Right lobe of liver (tissue), 6 donors: ENCODE measurements at regions not wholly inside any gene's neighbourhood (a gene's known extent, or its start where the extent isn't known, plus 50 kb on each side); places are given as distances from the start of the nearest gene placed in this dataset.

ENCODE experiments used
- ATAC-seq, 4 donors: fragments of 200-7000 bp; cut with Tn5 transposase; one replicate each; pipeline ENCODE4 v1.9.1; 2020; ENCODE audit warnings: mild to moderate bottlenecking in 4 of 4, moderate library complexity in 4 of 4
- DNase-seq, 3 donors: peaks; one replicate each; pipeline ENCODE4 v3.0.0-alpha.2; 2020
- H3K27ac ChIP-seq, 3 donors: fragments of 200-600 bp; one replicate each; pipeline ENCODE4 v1.8.0; 2022
- H3K27me3 ChIP-seq, 2 donors: fragments of 200-600 bp; one replicate each; pipeline ENCODE4 v1.8.0; 2022
- H3K36me3 ChIP-seq, 4 donors: fragments of 200-600 bp; sonication (generic) in 1 of 4; one replicate each; pipeline versions ENCODE4 v1.5.1 to v1.8.0; 2017 to 2022; ENCODE audit warnings: control low read depth in 1 of 4
- H3K4me1 ChIP-seq, 4 donors: fragments of 200-600 bp; sonication (generic) in 1 of 4; one replicate each; pipeline versions ENCODE4 v1.5.1 to v1.8.0; 2017 to 2022; ENCODE audit warnings: control low read depth in 1 of 4
- H3K4me3 ChIP-seq, 3 donors: fragments of 200-600 bp; one replicate each; pipeline ENCODE4 v1.8.0; 2022
- H3K9me3 ChIP-seq, 4 donors: fragments of 200-600 bp; sonication (generic) in 1 of 4; one replicate each; pipeline versions ENCODE4 v1.5.1 to v1.8.0; 2017 to 2022; ENCODE audit warnings: control low read depth in 1 of 4
- CTCF ChIP-seq, 4 donors: fragments of 200-600 bp in 3 of 4; fragments of 450-650 bp in 1 of 4; IDR thresholded peaks; one replicate each; pipeline versions ENCODE4 v1.5.1 to v1.8.0; 2016 to 2022; ENCODE audit warnings: antibody characterized with exemption in 4 of 4, mild to moderate bottlenecking in 2 of 4
- POLR2A ChIP-seq: fragments of 450-650 bp; IDR thresholded peaks from one replicate; pipeline ENCODE4 v1.6.1; 2017; ENCODE audit warnings: antibody characterized with exemption, mild to moderate bottlenecking
- WGBS: methylation state at CpG from one replicate; pipeline ENCODE4 v1.1.6; 2018; ENCODE audit warnings: low coverage, low lambda C conversion rate; ENCODE audit not compliant: insufficient coverage; ENCODE audit errors: missing lambda C conversion rate; 5-methylcytosine and 5-hydroxymethylcytosine counted together
- intact Hi-C, 2 donors: fragments of 100-400 bp; cut with DNase I; formaldehyde crosslinking; loops; one replicate each; pipeline versions ENCODE4 v1.11.2 to v1.14.1; 2022
- donor health status: DM: no; HTN: yes; CAD: no.
- donor health status: DM: no; HTN: no; CAD: no.
- donor health status: DM: no; HTN: no; CAD: no.
- donor health status: DM: no; HTN: yes; CAD: no.
- donor health status: DM: no; HTN: yes; CAD: no.

GRCh38 chr1:194223596-194223995 is 1037.2 kb upstream of the B3GALT2 start:
- intact Hi-C loops = no loop called here

GRCh38 chr1:194215448-194215847 is 1029.0 kb upstream of the B3GALT2 start:
- Histone ChIP-seq H3K36me3 (no peaks in the 10 kb centered on the region), H3K4me1 (no peaks in the 10 kb centered on the region), H3K27me3 (no peaks in the 10 kb centered on the region), H3K9me3 (no peaks in the 10 kb centered on the region), H3K27ac (no peak overlapping the region), H3K4me3 (no peak overlapping the region)
- DNase-seq = no peak
- 92% methylated on average over 1 of the region's 1 CpG for WGBS
- intact Hi-C loops = no loop called here
- no peak for ATAC-seq
- TF ChIP-seq POLR2A = no peak
- TF ChIP-seq CTCF (IDR thresholded peaks at IDR 0.05) = no peak

More at GRCh38 chr1:194223596-194223995, 1037.2 kb upstream of the B3GALT2 start:
- H3K9me3 ChIP-seq = no peaks in the 10 kb centered on the region
- no peak overlapping the region for H3K4me3 ChIP-seq
- H3K4me1 ChIP-seq = no peaks in the 10 kb centered on the region
- no peaks in the 10 kb centered on the region for H3K36me3 ChIP-seq
- WGBS = 63% methylated on average over 1 of the region's 1 CpG
- no peak overlapping the region for H3K27ac ChIP-seq
- no peaks in the 10 kb centered on the region for H3K27me3 ChIP-seq
- DNase-seq (no peak), ATAC-seq (no peak)
- TF ChIP-seq CTCF (IDR thresholded peaks at IDR 0.05) = no peak
- no peak for TF ChIP-seq POLR2A

- no peak for ATAC-seq
- Histone ChIP-seq H3K36me3 (no peaks in the 10 kb centered on the region), H3K9me3 (no peaks in the 10 kb centered on the region), H3K27me3 (no peaks in the 10 kb centered on the region), H3K4me1 (no peaks in the 10 kb centered on the region), H3K4me3 (no peak overlapping the region), H3K27ac (no peak overlapping the region)
- intact Hi-C loops = no loop called here
- DNase-seq = no peak
- TF ChIP-seq POLR2A (no peak), CTCF (IDR thresholded peaks at IDR 0.05) (no peak)
- 65% methylated on average over 3 of the region's 3 CpGs for WGBS
These were observed 1028.3 kb upstream of the B3GALT2 start for GRCh38 chr1:194214735-194215134.

DNA sequence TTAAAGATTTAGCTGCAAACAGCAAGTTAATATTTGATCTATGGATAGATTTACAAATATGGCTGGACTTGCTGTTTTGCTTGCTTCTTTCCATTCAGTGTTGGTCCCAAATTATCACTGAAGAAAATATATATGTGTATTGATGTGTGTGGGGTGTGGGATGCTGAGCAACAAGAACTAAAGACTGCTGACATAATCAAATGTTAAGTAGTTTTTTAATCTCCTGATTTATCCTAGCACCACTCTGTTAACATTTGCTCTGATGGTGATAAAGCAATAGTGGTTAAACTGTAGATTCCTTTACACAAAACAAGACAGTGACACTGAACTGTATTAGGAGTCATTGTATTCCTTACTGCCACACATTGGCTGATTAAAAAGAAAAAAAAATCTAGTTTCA is 1023.5 kb upstream of the B3GALT2 start:
- no peaks in the 10 kb centered on the region for H3K27me3 ChIP-seq
- DNase-seq (no peak), ATAC-seq (no peak)
- H3K9me3 ChIP-seq = no peaks in the 10 kb centered on the region
- no peak overlapping the region for H3K4me3 ChIP-seq
- TF ChIP-seq POLR2A (no peak), CTCF (IDR thresholded peaks at IDR 0.05) (no peak)
- no peaks in the 10 kb centered on the region for H3K4me1 ChIP-seq
- intact Hi-C loops = no loop called here
- H3K36me3 ChIP-seq = no peaks in the 10 kb centered on the region
- H3K27ac ChIP-seq = no peak overlapping the region

GRCh38 chr1:194208674-194209073 is 1022.3 kb upstream of the B3GALT2 start:
- Histone ChIP-seq H3K4me1 (no peaks in the 10 kb centered on the region), H3K4me3 (no peak overlapping the region), H3K9me3 (no peaks in the 10 kb centered on the region), H3K27me3 (no peaks in the 10 kb centered on the region), H3K36me3 (no peaks in the 10 kb centered on the region), H3K27ac (no peak overlapping the region)
- DNase-seq (no peak), ATAC-seq (no peak)
- intact Hi-C loops = no loop called here
- TF ChIP-seq CTCF (IDR thresholded peaks at IDR 0.05) = no peak
- no peak for TF ChIP-seq POLR2A
- 90% methylated on average over 1 of the region's 1 CpG for WGBS
